ENCODE measurements at regions not wholly inside any gene's neighbourhood (a gene's known extent, or its start where the extent isn't known, plus 50 kb on each side); places are given as distances from the start of the nearest gene placed in this dataset.
"Not testable (repeated sequence)": the region's sequence is repeated elsewhere in the genome, so short reads cannot be mapped to it uniquely, and the experiment has no call there.

- DNase-seq, result no peak
Measured at GRCh38 chr2:160731415-160731814, 237.8 kb upstream of the RBMS1 start.

GRCh38 chr2:160731856-160732255 lies 238.2 kb upstream of the RBMS1 start:
- DNase-seq, result no peak

- DNase-seq, result no peak
Measured at GRCh38 chr2:160735696-160736095, 242.1 kb upstream of the RBMS1 start.

GRCh38 chr2:160736148-160737028 lies 242.8 kb upstream of the RBMS1 start:
- no peak for DNase-seq

GRCh38 chr2:160737247-160737646 lies 243.6 kb upstream of the RBMS1 start:
- no peak for DNase-seq

GRCh38 chr2:160741271-160741670 lies 247.7 kb upstream of the RBMS1 start:
- DNase-seq, result no peak

- no peak for DNase-seq
Measured at GRCh38 chr2:160741815-160742214, 248.2 kb upstream of the RBMS1 start.

- DNase-seq, result no peak
Measured at GRCh38 chr2:160742667-160743066, 249.1 kb upstream of the RBMS1 start.

GRCh38 chr2:160747501-160748170 lies 254.0 kb upstream of the RBMS1 start:
- DNase-seq, result no peak

GRCh38 chr2:160751021-160751420 lies 257.4 kb upstream of the RBMS1 start:
- DNase-seq, result no peak

- DNase-seq, result no peak
Measured at GRCh38 chr2:160752475-160753330, 259.1 kb upstream of the RBMS1 start.

- no peak for DNase-seq
Measured at GRCh38 chr2:160753331-160753654, 259.7 kb upstream of the RBMS1 start.

GRCh38 chr2:160753960-160754359 lies 260.4 kb upstream of the RBMS1 start:
- no peak for DNase-seq

GRCh38 chr2:160756481-160756880 lies 262.9 kb upstream of the RBMS1 start:
- no peak for DNase-seq

- not testable (repeated sequence) for DNase-seq
Measured at GRCh38 chr2:160762493-160763128, 269.0 kb upstream of the RBMS1 start.

GRCh38 chr2:160783474-160783873 lies 289.9 kb upstream of the RBMS1 start:
- no peak for DNase-seq

- no peak for DNase-seq
Measured at GRCh38 chr2:160784034-160784433, 290.4 kb upstream of the RBMS1 start.

- DNase-seq, result no peak
Measured at GRCh38 chr2:160790738-160791137, 297.1 kb upstream of the RBMS1 start.

GRCh38 chr2:160791884-160792283 lies 298.3 kb upstream of the RBMS1 start:
- DNase-seq, result no peak

- DNase-seq, result no peak
Measured at GRCh38 chr2:160792837-160793236, 299.2 kb upstream of the RBMS1 start.

- DNase-seq, result no peak
Measured at GRCh38 chr2:160794926-160795325, 301.3 kb upstream of the RBMS1 start.

GRCh38 chr2:160803881-160804280 lies 310.3 kb upstream of the RBMS1 start:
- DNase-seq, result no peak

Data from left kidney (tissue), 1 donor.